IMR-90 (cell line): ENCODE measurements at regions not wholly inside any gene's neighbourhood (a gene's known extent, or its start where the extent isn't known, plus 50 kb on each side); places are given as distances from the start of the nearest gene placed in this dataset.

ENCODE experiments used
- ATAC-seq: fragments of 200-7000 bp; cut with Tn5 transposase; 2 replicates; pipeline ENCODE4 v1.9.1; 2020; ENCODE audit warnings: low read depth, mild to moderate bottlenecking, moderate library complexity
- BruUV-seq: library from RNA; stranded (reverse); fragments of 400-500 nt; replicated peaks from 2 replicates; lab custom pipeline; 2021; lab: Mats Ljungman, UMichigan
- CTCF ChIA-PET: fragments of 300-600 bp; formaldehyde crosslinking; extraction: SDS; loops from one replicate; lab custom pipeline; 2021; ENCODE audit warnings: antibody characterized with exemption; lab: Yijun Ruan, JAX
- POLR2A ChIA-PET: fragments of 300-600 bp; sonication (Branson Sonifier 250); formaldehyde crosslinking; loops from one replicate; lab custom pipeline; 2022; ENCODE audit warnings: antibody characterized with exemption; ENCODE audit not compliant: unreplicated experiment; lab: Charles Lee
- DNase-seq: peaks from one replicate; pipeline ENCODE4 v3.0.0; 2013
- H2AFZ ChIP-seq: replicated peaks from 2 replicates; pipeline ENCODE3; 2013; ENCODE audit warnings: low read length, mild to moderate bottlenecking; ENCODE audit not compliant: poor library complexity
- H2AK5ac ChIP-seq: 2 replicates; pipeline ENCODE4 v1.6.1; 2013; ENCODE audit warnings: low read depth, low read length, inconsistent platforms
- H2AK9ac ChIP-seq: replicated peaks from 2 replicates; pipeline ENCODE3; 2013; ENCODE audit warnings: mild to moderate bottlenecking, low read depth, low read length, moderate library complexity; ENCODE audit not compliant: poor library complexity
- H2BK120ac ChIP-seq: 2 replicates; pipeline ENCODE4 v1.6.1; 2013; ENCODE audit warnings: low read depth, low read length, inconsistent platforms
- H2BK15ac ChIP-seq: 3 replicates; pipeline ENCODE4 v1.6.1; 2013; ENCODE audit warnings: low read depth, low read length, inconsistent platforms
- H2BK20ac ChIP-seq: 2 replicates; pipeline ENCODE4 v1.6.1; 2013; ENCODE audit warnings: low read depth, mild to moderate bottlenecking, inconsistent platforms, low read length, moderate library complexity
- H2BK5ac ChIP-seq: 2 replicates; pipeline ENCODE4 v1.6.1; 2013; ENCODE audit warnings: mild to moderate bottlenecking, low read depth, low read length, inconsistent platforms; ENCODE audit not compliant: poor library complexity, severe bottlenecking
- H3K14ac ChIP-seq: replicated peaks from 2 replicates; pipeline ENCODE4 v1.6.1; 2013; ENCODE audit warnings: low read depth, low read length, inconsistent platforms
- H3K18ac ChIP-seq: 2 replicates; pipeline ENCODE4 v1.6.1; 2013; ENCODE audit warnings: low read depth, low read length, control low read depth
- H3K23ac ChIP-seq: 2 replicates; pipeline ENCODE4 v1.6.1; 2013; ENCODE audit warnings: low read depth, low read length, inconsistent platforms
- H3K27ac ChIP-seq: 2 replicates; pipeline ENCODE4 v1.5.1; 2013; ENCODE audit warnings: mild to moderate bottlenecking, control low read depth, low read length; ENCODE audit not compliant: insufficient read depth
- H3K27me3 ChIP-seq: 2 replicates; pipeline ENCODE4 v1.6.1; 2013; ENCODE audit warnings: low read length; ENCODE audit not compliant: control insufficient read depth, insufficient read depth
- H3K36me3 ChIP-seq: 2 replicates; pipeline ENCODE4 v1.6.1; 2013; ENCODE audit warnings: low read length, mixed read lengths; ENCODE audit not compliant: control insufficient read depth, insufficient read depth
- H3K4ac ChIP-seq: 2 replicates; pipeline ENCODE4 v1.6.1; 2013; ENCODE audit warnings: low read depth, low read length, inconsistent platforms
- H3K4me1 ChIP-seq: 2 replicates; pipeline ENCODE4 v1.6.1; 2013; ENCODE audit warnings: low read length, mixed read lengths; ENCODE audit not compliant: control insufficient read depth, insufficient read depth
- H3K4me2 ChIP-seq: 2 replicates; pipeline ENCODE4 v1.6.1; 2013; ENCODE audit warnings: low read depth, mild to moderate bottlenecking, control low read depth, low read length, moderate library complexity
- H3K4me3 ChIP-seq: 2 replicates; pipeline ENCODE4 v1.5.1; 2013; ENCODE audit warnings: low read depth, mild to moderate bottlenecking, control low read depth, low read length, moderate library complexity; ENCODE audit not compliant: insufficient read depth
- H3K56ac ChIP-seq: 2 replicates; pipeline ENCODE4 v1.6.1; 2013; ENCODE audit warnings: low read length, inconsistent platforms; ENCODE audit not compliant: insufficient read depth; ENCODE audit errors: extremely low read depth
- H3K79me1 ChIP-seq, 2 experiments: 2 replicates each; pipeline ENCODE4 v1.6.1; 2013; ENCODE audit warnings: low read length in 2 of 2, inconsistent platforms in 1 of 2, low read depth in 1 of 2
- H3K9ac ChIP-seq: 2 replicates; pipeline ENCODE4 v1.6.1; 2013; ENCODE audit warnings: low read depth, low read length, control low read depth
- H3K9me1 ChIP-seq: 2 replicates; pipeline ENCODE4 v1.6.1; 2013; ENCODE audit warnings: low read length, inconsistent platforms; ENCODE audit not compliant: insufficient read depth
- H3K9me3 ChIP-seq: 2 replicates; pipeline ENCODE4 v1.6.1; 2013; ENCODE audit warnings: low read length; ENCODE audit not compliant: control insufficient read depth, insufficient read depth
- H4K20me1 ChIP-seq: 2 replicates; pipeline ENCODE4 v1.6.1; 2013; ENCODE audit warnings: low read length, inconsistent platforms; ENCODE audit not compliant: insufficient read depth
- H4K5ac ChIP-seq: 2 replicates; pipeline ENCODE4 v1.6.1; 2013; ENCODE audit warnings: mild to moderate bottlenecking, low read depth, low read length, control low read depth
- H4K8ac ChIP-seq, 2 experiments: 2 replicates each; pipeline ENCODE4 v1.6.1; 2013; ENCODE audit warnings: low read depth in 2 of 2, low read length in 2 of 2, control low read depth in 1 of 2, inconsistent platforms in 1 of 2
- H4K91ac ChIP-seq: 2 replicates; pipeline ENCODE4 v1.6.1; 2013; ENCODE audit warnings: low read depth, low read length, inconsistent platforms; ENCODE audit not compliant: insufficient read depth
- BHLHE40 ChIP-seq: fragments of 150-350 bp; IDR thresholded peaks from 2 replicates; pipeline ENCODE4 v1.6.1; 2016; ENCODE audit warnings: mild to moderate bottlenecking, low read depth, low read length
- MAZ ChIP-seq: IDR thresholded peaks from 2 replicates; pipeline ENCODE4 v1.6.1; 2012; ENCODE audit warnings: low read depth, mild to moderate bottlenecking, low read length, improper control_type of control experiment, moderate library complexity, borderline replicate concordance
- MXI1 ChIP-seq: IDR thresholded peaks from 2 replicates; pipeline ENCODE4 v1.6.1; 2012; ENCODE audit warnings: low read depth, mild to moderate bottlenecking, low read length, moderate library complexity, borderline replicate concordance
- NFE2L2 ChIP-seq: fragments of 150-350 bp; IDR thresholded peaks from 2 replicates; pipeline ENCODE4 v1.6.1; 2016; ENCODE audit warnings: low read depth, mild to moderate bottlenecking, low read length
- POLR2A ChIP-seq: IDR thresholded peaks from 2 replicates; pipeline ENCODE4 v1.6.1; 2012; ENCODE audit warnings: mild to moderate bottlenecking, low read depth, low read length
- RFX5 ChIP-seq: IDR thresholded peaks from 2 replicates; pipeline ENCODE4 v1.8.0; 2012; ENCODE audit warnings: low read depth, mild to moderate bottlenecking, low read length, moderate library complexity
- WGBS, 2 experiments: methylation state at CpG; one replicate each; pipeline versions ENCODE4 v1.1.5 to v1.1.7; 2013; ENCODE audit warnings: missing lambda C conversion rate in 2 of 2; ENCODE audit not compliant: insufficient read length in 1 of 2; ENCODE audit errors: extremely low coverage in 2 of 2; 5-methylcytosine and 5-hydroxymethylcytosine counted together
- dilution Hi-C: fragments of 300-500 bp; cut with HindIII; formaldehyde crosslinking; loops from one replicate; pipeline ENCODE4 v1.14.3; 2018; ENCODE audit warnings: low sequenced_read_pairs; ENCODE audit not compliant: unreplicated experiment
- in situ Hi-C: fragments of 300-500 bp; cut with MboI; formaldehyde crosslinking; loops from 3 replicates; pipeline ENCODE4 v1.14.3; 2019; ENCODE audit warnings: low sequenced_read_pairs, inconsistent platforms, mixed read lengths
- intact Hi-C: fragments of 100-400 bp; cut with micrococcal nuclease; formaldehyde crosslinking; loops from 2 replicates; pipeline ENCODE4 v1.10.0; 2022
- TF ChIP-seq, protein P1 (sequence below): conservative IDR thresholded peaks from 2 replicates; pipeline ENCODE4 v1.5.1; 2012; ENCODE audit warnings: mild to moderate bottlenecking, low read depth, low read length, improper control_type of control experiment

DNA sequence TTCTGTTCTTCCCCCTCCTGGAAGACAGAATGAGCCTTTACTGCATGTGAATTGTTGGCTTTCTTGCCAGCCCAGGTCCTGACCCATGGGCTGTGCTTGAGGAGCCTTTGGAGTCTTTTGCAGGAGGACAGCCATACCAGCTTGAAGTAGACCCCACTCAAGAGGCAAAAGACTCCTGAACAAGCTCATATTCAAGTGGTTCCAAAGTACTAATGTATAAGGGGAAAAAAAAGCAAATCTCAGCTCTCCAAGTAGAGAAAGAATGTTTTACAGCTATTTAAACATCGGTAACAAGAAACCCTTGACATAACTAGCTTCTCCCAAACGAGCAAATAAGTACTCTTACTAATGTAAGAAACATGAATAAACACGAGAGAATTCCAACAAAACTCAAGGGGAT lies 174.9 kb upstream of the MXRA5 start:
- in situ Hi-C loops = no loop called here
- Histone ChIP-seq H3K36me3 (no peaks in the 10 kb centered on the region), H4K5ac (peak overlapping the region; percentile 88; the same call in 1 of the 2 replicates), H3K14ac (no peak overlapping the region), H3K9me1 (no peaks in the 10 kb centered on the region), H3K27ac (peak overlapping the region; percentile 99), H2AK9ac (no peak overlapping the region), H2AFZ (no peak overlapping the region), H3K9ac (peak overlapping the region; percentile 46; the same call in 1 of the 2 replicates), H2BK5ac (peak overlapping the region; percentile 49), H3K18ac (peak overlapping the region; percentile 65), H3K9me3 (no peaks in the 10 kb centered on the region), H3K56ac (peak overlapping the region; percentile 47; the same call in 1 of the 2 replicates), H3K4me1 (peaks cover 11% of the 10 kb centered on the region), H2BK120ac (peak overlapping the region; percentile 73), H3K27me3 (no peaks in the 10 kb centered on the region), H3K79me1 (no peaks in the 10 kb centered on the region), H4K20me1 (no peaks in the 10 kb centered on the region), H2BK15ac (no peak overlapping the region), H3K4me3 (no peak overlapping the region), H2BK20ac (peak overlapping the region; percentile 50; the same call in 1 of the 2 replicates), H3K4me2 (peak overlapping the region; percentile 63; the same call in 1 of the 2 replicates), H3K23ac (no peak overlapping the region), H2AK5ac (no peak overlapping the region), H4K8ac (peak overlapping the region; percentile 78 to 80; a peak in 3 of 4 replicates), H3K4ac (peak overlapping the region; percentile 17), H4K91ac (peak overlapping the region; percentile 73)
- ATAC-seq = peak; percentile 35
- no CpG with 5 or more reads among the region's 3 CpGs for WGBS, 2 experiments
- no TSS peak for BruUV-seq
- CTCF ChIA-PET = interaction anchor here (1.0 kb wide), 1 partner anchor 28 kb away, joined by 3 read pairs; no protein-coding TSS in a partner anchor
- TF ChIP-seq MAZ (no peak), RFX5 (no peak), NFE2L2 (no peak), BHLHE40 (no peak), MXI1 (no peak), POLR2A (no peak)
- TF ChIP-seq, protein P1, sequence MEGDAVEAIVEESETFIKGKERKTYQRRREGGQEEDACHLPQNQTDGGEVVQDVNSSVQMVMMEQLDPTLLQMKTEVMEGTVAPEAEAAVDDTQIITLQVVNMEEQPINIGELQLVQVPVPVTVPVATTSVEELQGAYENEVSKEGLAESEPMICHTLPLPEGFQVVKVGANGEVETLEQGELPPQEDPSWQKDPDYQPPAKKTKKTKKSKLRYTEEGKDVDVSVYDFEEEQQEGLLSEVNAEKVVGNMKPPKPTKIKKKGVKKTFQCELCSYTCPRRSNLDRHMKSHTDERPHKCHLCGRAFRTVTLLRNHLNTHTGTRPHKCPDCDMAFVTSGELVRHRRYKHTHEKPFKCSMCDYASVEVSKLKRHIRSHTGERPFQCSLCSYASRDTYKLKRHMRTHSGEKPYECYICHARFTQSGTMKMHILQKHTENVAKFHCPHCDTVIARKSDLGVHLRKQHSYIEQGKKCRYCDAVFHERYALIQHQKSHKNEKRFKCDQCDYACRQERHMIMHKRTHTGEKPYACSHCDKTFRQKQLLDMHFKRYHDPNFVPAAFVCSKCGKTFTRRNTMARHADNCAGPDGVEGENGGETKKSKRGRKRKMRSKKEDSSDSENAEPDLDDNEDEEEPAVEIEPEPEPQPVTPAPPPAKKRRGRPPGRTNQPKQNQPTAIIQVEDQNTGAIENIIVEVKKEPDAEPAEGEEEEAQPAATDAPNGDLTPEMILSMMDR = no peak
- POLR2A ChIA-PET = no interaction called here
- DNase-seq = peak; percentile 57
- dilution Hi-C loops = no loop called here
- intact Hi-C loops = loop anchor here (10.0 kb wide), 1 partner anchor 277 kb away; no protein-coding TSS in a partner anchor
